ENCODE measurements at regions not wholly inside any gene's neighbourhood (a gene's known extent, or its start where the extent isn't known, plus 50 kb on each side); places are given as distances from the start of the nearest gene placed in this dataset.

DNA sequence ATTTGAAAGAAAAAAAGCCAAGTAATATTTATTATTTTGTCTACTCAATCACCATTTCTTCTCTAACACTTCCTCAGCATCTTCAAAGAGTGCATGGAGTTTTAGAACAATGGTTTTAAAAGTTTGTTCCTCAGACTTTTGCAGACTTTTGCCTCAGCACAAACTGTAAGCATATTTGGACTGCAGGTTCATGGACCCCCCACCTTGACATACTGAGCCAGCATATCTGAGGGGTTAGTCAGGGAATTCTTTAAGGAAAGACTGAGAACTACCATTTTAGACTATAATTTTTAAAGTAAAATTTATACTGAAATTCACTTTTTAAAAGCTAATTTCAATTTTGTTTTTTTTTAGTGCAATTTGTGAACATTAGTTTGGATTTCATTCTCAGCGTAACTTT is 1676.8 kb upstream of the PCDH20 start:
- DNase-seq: no peak

DNA sequence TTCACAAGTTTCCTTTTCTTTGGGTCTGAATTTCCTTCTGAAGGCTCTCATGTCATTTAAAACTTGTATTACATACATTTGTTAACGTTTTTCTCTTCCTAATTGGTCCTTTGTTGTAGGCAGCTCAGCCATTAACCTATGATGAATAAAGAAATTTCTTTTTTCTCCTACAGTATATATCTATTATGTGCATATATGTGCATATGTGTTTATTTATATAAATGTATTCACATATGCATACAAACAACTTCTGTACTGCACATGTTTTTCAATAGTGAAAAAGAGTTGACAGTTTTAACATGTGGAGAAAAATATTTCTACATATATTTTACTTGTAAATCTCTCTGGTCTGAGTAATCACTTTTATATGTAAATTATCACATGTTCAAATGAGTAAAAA is 1674.9 kb upstream of the PCDH20 start:
- no peak for DNase-seq

DNA sequence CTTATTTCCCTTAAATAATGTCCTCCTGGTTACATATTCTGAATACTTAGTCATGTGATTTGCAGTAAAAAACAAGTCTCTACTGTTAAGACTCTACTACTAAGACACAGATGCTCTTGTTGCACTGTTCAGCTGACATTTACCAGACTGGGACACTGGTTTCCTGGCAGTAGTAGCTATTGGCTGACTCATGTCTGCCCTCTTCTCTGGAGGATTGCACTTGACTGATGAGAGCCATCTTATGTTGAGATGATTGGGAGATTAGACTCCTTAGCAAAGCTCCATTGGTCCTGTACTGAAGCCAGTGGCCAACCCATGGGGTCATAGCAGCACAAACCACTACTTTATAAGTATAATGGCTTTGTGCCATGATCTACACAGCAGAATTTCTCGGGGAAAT is 1672.6 kb upstream of the PCDH20 start:
- no peak for DNase-seq

DNA sequence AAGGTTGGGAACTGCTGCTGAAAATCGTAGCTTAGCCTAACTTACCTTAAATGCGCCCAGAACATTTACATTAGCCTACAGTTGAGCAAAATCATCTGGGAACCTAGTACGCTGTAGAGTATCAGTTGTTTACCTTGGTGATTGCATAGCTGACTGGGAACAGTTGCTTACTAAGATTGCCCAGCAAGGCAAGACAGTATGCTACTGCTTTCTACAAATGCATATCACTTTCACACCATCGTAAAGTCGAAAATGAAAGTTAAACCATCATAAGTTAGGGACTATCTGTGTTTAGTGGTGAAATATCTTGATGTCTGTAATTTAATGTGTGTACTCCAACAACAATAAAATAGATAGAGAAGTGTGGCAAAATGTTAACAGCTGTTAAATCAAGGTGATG is 1670.6 kb upstream of the PCDH20 start:
- DNase-seq: no peak

DNA sequence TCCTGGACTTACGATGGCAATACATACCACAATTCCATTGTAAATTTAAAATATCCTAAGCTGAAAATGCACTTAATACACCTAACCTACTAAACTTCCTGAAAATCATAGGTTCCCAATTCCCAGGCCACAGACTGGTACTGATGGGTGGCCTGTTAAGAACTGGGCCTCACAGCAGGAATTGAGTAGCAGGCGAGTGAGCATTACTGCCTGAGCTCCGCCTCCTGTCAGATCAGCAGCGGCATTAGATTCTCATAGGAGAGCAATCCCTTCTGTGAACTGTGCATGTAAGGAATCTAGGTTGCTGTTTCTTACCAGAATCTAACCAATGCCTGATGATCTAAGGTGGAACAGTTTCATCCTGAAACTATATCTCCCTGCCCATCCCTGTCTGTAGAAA is 1670.2 kb upstream of the PCDH20 start:
- no peak for DNase-seq

DNA sequence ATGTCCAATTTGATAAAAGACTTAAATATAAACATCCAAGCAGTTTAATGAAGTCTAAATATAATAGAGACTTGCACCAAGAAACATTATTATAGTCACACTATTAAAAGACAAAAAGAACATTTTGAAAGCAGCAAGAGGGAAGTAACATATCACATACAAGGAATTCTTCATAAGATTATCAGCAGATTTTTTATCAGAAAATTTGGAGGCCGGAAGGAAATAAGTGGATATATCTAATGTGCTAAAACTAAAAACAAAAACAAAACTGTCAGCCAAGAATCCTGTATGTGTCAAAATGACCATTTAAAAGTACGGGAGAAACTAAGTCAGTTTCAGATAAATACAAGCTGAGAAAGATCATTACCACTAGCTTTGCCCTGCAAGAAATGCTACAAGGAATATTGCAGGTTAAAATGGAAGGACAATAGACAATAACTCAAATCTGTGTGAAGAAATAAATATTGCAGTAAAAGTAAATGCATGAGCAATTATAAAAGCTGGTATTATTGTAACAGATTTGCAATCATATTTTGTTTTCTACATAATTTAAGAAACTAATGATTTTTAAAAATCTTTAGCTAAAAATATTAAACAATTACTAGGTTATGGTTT is 1665.9 kb upstream of the PCDH20 start:
- no peak for DNase-seq

DNA sequence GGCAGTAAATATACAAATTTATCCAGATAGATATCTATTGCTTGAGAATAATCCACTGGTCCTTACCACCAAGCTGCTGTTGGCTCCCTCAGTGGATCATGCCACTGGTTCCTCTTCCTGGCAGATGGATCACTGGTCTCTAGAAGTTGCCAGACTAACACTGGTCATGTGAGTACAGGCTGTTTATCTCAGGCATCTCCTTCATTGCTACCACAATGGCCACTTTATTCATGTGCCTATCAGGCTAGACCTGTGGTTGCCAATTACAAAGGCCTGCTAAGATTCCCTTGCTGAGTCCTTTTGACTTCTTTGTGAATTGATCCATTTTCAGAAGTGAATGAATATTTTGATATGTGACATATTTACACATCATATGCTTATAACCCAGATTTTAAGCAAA is 1659.5 kb upstream of the PCDH20 start:
- DNase-seq: no peak

DNA sequence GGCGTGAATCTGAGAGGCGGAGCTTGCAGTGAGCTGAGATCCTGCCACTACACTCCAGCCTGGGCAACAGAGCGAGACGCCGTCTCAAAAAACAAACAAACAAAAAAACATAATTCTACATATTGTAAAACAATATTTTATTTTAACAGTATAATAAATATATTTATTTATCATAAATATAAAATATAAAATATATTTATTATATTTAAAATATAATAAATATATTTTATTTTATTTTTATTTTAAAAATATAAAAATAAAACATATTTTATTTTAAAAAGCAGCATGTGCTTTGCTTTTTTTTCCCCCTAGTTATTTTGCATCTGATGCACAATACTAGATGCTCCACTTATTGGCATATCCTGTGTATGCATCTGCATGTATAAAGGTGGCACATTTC is 1634.6 kb upstream of the PCDH20 start:
- DNase-seq: no peak

DNA sequence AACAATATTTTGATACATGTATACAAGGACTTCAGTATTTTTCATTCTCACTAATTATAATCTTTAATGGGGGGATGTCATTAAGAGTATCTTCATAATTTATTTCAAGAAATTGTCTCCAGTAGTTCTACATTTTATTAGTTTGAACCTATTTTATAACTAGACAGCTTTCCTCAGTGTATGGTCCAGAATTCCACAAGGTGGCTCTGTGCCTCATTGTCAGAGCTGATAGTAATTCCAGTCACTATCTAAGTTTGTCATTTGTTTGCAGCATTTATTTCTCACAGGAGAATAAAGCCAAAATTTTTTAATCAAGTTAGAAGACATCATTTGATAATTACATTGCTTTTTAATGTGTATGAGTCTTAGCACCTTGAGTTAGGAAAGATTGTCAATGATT is 1633.0 kb upstream of the PCDH20 start:
- no peak for DNase-seq

DNA sequence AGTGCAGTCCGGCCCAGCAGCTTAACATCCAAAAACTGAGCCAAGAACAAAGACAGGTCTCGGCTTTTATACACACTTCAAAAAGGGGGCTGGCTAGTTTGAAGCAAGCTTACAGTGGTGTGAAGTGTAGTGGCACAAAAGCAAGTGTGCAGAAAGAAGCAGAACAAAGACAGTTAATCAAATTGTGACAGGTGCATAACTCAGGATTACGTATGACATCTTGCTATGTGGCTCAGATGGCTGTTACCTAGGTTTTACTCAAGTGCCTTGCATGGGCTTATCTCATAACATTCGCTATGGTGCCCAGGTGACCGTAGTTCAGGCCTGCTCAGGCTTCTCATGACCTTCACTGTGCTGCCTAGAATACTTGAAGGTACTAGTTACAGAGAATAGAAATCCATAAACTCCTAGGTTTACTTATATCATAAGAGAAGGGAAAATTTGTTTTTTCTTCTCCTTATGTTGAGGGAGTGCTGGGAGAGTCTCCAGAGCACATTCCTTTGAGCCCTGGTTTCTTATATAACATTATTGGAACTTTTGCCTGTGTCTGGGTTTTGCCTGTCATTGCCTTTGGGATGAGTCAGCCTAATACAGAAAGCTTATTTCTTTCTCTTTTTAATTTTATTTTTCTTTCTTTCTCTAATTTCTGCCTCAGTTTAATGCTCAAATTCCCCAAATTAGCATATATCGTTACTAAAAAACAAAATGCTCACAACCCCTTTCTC is 1629.1 kb upstream of the PCDH20 start:
- no peak for DNase-seq

DNA sequence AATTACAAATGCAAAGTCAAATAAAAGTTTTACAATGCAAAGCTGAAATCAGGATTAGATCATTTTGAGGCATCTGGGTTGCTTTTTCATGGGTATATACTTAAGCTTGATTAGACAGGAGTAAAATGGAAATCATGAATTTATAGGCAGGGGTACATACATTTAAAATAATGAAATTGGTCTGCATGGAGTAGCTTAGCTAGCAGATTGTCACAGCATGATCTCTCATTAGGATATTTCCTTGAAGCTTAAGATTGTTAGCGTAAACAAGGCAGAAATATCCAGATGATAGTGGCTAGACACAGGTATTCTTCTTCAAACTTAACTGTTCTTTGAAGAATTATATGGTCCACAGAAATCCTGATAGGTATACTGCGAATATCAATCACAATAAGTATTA is 1627.0 kb upstream of the PCDH20 start:
- DNase-seq: no peak

DNA sequence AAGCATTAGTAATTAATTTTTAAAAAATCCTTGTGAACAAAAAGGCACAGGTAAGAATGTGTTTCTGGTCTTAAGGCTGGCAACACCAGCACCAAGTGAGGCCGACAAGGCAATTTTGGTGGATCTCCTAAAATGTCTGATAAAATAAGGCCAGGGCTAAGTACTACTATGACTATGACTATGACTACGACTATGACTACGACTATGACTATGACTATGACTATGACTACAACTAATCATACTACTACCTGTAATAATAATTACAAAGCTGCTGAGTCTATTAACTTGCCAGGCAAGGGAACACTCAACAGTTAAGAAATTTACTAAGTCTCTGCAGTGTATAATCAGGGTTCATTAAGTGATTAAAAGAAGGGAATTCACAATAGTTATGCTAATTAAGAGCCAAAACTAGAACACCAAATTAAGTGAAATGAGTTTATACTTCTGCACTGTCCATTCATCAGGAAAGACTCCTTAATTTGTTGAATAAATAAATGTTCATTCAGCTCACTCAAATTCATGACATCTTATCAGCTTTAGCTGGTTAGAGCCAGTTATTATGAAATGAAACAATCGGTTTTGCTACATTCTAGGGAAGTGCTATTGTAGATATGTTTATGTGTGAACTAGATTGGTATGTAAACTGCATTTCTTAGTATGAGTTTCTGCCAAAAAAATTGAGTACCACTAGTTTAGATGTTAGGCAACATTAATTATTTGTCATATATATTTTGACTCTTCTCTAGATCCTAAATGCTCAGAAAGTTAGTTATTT is 1626.2 kb upstream of the PCDH20 start:
- no peak for DNase-seq

DNA sequence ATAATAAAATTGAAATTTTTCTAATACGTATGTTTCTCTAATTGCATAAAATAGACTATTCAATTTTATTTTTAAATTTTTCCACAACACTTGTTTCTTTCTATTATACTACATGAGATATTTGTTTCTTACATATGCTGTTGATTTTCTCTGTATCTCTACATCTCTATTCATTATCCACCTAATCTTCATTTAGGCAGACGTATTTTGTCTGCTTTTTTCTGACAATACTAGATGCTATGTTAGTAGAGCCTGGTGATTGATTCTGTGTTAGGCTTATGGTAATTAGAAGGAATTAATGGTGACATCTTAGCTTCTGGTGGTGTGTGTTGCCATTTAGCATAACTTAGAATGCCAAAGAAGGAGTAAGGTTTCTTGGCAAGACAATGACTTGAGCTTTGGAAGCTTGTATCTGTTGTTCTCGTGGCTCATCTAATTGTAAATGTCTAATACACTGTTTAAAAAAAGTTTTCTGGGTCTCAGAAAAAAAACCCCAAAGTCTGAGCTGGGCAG is 1610.7 kb upstream of the PCDH20 start:
- DNase-seq: no peak

DNA sequence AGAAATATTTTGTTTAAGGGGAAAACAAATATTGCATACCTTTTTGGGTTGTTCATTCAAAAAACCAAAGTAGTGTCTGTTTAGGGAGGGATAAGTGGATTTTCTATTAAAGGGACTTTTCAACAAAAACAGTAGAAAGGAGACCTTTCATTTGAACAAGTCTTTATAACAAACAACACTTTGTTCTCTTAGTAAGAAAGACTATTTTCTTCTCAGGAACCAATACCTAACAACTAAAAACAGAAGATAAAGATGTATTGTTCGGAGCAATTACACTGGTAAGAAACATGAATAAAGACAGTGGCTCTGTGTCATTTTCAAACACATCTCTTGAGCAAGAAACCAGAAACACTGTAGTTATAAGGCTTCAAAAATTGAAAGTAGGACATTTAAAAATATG is 1610.1 kb upstream of the PCDH20 start:
- DNase-seq: no peak

DNA sequence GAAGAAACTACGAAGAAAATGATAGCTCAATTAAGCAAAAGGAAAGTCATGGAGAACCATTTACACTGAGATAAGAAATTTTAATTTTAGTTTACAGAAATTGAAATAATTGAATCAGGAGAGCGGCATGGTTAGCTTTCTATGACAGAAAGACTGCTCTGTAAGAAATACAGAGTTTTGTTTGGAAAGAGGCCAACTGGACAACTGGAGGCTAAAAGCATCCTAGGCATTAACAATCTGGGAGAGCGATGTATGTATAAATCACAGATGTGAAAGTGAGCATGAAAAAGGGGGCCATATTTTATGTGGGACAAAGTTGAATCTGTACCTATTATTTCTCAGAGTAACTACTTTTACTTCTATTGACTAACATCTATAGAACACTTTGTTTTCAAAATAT is 1608.8 kb upstream of the PCDH20 start:
- no peak for DNase-seq

DNA sequence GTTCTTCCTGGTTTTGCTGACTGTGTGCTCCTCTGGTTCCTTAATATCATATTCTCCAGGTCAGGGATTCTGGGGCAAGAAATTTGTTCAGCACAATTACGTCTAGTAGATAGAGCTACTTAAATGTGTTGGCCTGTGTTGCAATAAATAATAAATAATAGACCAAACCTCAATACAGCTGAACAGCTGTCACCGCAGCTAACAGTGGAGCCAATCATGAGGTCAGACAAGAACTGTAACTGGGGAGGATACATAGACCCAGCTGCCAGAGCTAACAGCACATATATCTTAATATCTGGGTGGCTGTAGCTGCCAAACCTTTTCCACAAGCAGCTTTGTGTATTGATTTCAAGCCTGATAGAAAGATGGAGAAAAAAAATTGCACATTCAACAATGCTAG is 1596.3 kb upstream of the PCDH20 start:
- no peak for DNase-seq

DNA sequence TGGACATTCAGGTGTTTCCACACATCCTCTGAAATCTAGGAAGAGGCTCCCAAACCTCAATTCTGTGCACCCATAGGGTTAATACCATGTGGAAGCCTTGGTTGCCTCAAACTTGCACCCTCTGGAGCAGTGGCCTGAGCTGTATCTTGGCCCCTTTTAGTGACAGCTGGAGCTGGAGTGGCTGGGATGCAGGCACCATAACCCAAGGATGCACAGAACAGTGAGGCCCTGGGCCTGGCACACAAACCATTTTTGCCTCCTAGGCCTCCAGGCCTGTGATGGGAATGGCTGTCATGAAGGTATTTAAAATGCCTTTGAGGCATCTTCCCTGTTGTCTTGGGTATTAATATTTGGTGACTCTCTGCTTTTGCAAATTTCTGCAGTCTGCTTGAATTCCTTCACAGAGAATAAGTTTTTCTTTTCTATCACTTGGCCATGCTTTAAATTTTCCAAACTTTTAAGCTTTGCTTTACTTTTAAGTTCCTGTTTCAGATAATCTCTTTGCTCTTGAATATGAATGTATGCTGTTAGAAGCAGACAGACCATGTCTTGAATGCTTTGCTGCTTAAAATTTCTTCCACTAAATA is 1594.5 kb upstream of the PCDH20 start:
- no peak for DNase-seq

DNA sequence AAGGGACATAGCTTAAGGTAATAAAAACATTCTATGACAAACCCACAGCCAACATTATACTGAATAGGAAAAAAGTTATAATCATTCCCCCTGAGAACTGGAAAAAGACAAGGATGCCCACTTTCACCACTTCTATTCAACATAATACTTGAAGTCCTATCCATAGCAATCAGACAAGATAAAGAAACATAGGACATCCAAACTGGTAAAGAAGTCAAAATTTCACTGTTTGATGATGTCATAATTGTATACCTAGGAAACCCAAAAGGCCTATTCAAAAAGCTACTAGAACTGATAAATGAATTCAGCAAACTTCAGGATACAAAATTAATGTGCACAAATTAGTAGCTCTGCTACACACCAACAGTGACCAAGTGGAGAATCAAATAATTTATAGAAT is 1590.0 kb upstream of the PCDH20 start:
- no peak for DNase-seq

DNA sequence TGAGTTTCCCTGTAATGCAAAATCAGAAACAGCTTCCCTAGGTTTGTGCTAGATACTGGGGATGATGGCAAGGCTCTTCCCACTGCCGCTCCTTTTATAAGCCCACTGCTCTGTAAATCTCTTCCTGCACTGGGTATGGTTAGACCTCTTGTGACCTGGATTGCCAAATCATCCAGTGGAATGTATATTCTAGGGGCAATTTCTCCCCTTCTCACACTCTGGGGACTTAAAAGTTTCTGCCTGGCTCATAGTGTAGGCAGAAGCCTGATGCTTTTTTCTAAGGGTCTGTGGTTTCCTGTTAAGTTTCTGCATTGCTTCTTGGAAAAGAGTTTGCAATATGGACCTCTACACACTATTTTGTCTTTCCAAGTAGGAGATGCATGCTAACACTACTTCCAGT is 1582.0 kb upstream of the PCDH20 start:
- no peak for DNase-seq

DNA sequence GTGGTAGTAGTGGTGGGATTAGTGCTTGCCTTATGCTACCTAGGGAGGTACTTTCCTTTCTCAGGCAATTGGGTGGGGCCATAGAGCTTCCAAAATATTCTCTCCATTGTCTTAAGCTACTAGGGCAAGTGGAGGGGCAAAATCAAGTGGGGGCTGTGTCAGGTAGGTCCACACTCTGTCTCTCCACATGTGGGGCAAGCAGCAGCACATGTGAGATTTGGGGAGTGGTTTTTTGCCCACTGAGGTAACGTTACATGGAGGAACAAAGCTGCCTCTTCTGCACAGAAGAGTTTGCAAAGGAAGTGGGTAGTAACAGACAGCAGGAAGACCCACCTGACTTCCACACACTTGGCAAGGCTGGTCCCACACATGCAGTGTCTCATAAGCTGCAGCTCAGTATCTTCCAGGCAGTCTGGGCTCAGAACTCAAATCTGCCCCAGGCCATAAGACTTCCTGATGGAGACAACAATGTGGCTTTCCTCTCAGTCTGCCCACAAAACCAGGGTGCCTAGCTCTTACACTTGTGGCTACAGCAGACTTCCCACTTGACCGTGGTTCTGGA is 1581.5 kb upstream of the PCDH20 start:
- DNase-seq: no peak

DNA sequence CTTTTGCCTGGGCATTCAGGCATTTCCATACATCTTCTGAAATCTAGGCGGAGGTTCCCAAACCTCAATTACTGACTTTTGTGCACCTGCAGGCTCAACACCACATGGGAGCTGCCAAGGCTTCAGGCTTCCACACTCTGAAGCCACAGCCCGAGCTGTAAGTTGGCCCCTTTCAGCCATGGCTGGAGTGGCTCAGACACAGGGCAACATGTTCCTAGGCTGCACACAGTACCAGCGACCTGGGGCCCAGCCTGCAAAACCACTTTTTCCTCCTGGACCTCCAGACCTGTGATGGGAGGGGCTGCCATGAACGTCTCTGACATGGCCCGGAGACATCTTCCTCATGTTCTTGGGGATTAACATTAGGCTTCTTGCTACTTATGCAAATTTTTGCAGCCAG is 1558.2 kb upstream of the PCDH20 start:
- DNase-seq: no peak

DNA sequence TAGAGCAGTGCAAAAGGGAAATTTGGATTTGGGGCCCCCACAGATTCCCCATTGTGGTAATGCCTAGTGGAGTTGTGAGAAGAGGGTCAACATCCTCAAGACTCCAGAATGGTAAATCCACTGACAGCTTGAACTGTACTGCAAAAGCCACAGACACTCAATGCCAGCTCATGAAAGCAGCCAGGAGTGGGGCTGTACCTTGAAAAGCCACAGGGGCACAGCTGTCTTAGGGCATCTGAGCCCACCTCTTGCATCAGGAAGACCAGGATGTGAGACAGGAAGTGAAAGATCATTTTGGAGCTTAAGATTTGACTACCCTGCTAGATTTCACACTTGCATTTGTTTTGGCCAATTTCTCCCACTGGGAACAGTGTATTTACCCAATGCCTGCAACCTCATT is 1548.9 kb upstream of the PCDH20 start:
- DNase-seq: no peak

DNA sequence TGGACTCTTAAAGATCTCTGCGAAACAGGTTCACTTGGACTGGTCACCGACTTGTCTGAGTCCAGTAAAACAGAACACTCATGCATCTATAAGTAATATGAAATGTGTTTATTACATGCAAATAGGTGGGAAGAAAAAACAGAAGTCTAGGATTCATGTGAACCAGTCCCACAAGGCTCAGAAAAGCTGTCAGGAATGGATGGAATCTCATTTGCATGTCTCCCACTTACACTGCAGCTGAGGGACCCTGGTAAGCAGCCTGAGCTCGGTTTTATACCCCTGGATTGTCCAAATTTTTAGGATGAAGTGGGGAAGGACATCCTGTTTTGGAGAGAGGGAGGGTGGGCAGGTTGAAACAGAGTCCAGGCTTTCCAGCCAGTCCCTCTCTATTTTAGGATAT is 1545.1 kb upstream of the PCDH20 start:
- DNase-seq: no peak

All from stimulated activated naive CD4-positive, alpha-beta T cell (primary cell).